ENCODE measurements at regions not wholly inside any gene's neighbourhood (a gene's known extent, or its start where the extent isn't known, plus 50 kb on each side); places are given as distances from the start of the nearest gene placed in this dataset.
"Not testable (repeated sequence)": the region's sequence is repeated elsewhere in the genome, so short reads cannot be mapped to it uniquely, and the experiment has no call there.

- Histone ChIP-seq H3K27me3 (ENCODE audit: control insufficient read depth in 3 of 3, insufficient read depth in 3 of 3, low read length in 2 of 3) (no peaks in the 10 kb centered on the region), H3K27ac (ENCODE audit: low read depth in 1 of 2, low read length in 1 of 2) (no peak overlapping the region), H3K36me3 (ENCODE audit: control insufficient read depth in 4 of 4, insufficient read depth in 4 of 4, low read length in 4 of 4) (no peaks in the 10 kb centered on the region), H3K9me3 (ENCODE audit: control insufficient read depth in 4 of 4, insufficient read depth in 3 of 4, low read length in 3 of 4) (no peaks in the 10 kb centered on the region), H3K9ac (ENCODE audit: insufficient read depth in 1 of 2, low read length in 2 of 2) (no peak overlapping the region), H3K4me1 (ENCODE audit: control insufficient read depth in 5 of 5, insufficient read depth in 5 of 5, low read length in 5 of 5) (no peaks in the 10 kb centered on the region), H3K4me3 (no peak overlapping the region)
- DNase-seq (no peak), ATAC-seq (ENCODE audit: insufficient read depth, low FRiP score) (no peak)
- no peak for TF ChIP-seq CTCF (IDR thresholded peaks at IDR 0.05; ENCODE audit: control extremely low read depth, extremely low read depth)
- 93% methylated on average over 10 of the region's 10 CpGs for WGBS, 2 donors
These were observed 837.4 kb upstream of the NDST4 start for GRCh38 chr4:115950806-115951205.

- not testable (repeated sequence) for ATAC-seq (ENCODE audit: insufficient read depth, low FRiP score); H3K4me3 ChIP-seq
These were observed 836.7 kb upstream of the NDST4 start for GRCh38 chr4:115949974-115950743.

GRCh38 chr4:115945026-115945425 lies 831.6 kb upstream of the NDST4 start:
- DNase-seq (no peak), ATAC-seq (ENCODE audit: insufficient read depth, low FRiP score) (no peak)
- Histone ChIP-seq H3K4me3 (no peak overlapping the region), H3K27ac (ENCODE audit: low read depth in 1 of 2, low read length in 1 of 2) (no peak overlapping the region), H3K36me3 (ENCODE audit: control insufficient read depth in 4 of 4, insufficient read depth in 4 of 4, low read length in 4 of 4) (no peaks in the 10 kb centered on the region), H3K9ac (ENCODE audit: insufficient read depth in 1 of 2, low read length in 2 of 2) (no peak overlapping the region), H3K9me3 (ENCODE audit: control insufficient read depth in 4 of 4, insufficient read depth in 3 of 4, low read length in 3 of 4) (no peaks in the 10 kb centered on the region), H3K27me3 (ENCODE audit: control insufficient read depth in 3 of 3, insufficient read depth in 3 of 3, low read length in 2 of 3) (no peaks in the 10 kb centered on the region), H3K4me1 (ENCODE audit: control insufficient read depth in 5 of 5, insufficient read depth in 5 of 5, low read length in 5 of 5) (no peaks in the 10 kb centered on the region)
- WGBS, 2 donors: 74 to 86% methylated on average over 3 of the region's 3 CpGs
- TF ChIP-seq CTCF (IDR thresholded peaks at IDR 0.05; ENCODE audit: control extremely low read depth, extremely low read depth): no peak

More at GRCh38 chr4:115949974-115950743, 836.7 kb upstream of the NDST4 start:
- not testable (repeated sequence) for H3K9me3 ChIP-seq (ENCODE audit: control insufficient read depth in 4 of 4, insufficient read depth in 3 of 4, low read length in 3 of 4); H3K9ac ChIP-seq (ENCODE audit: insufficient read depth in 1 of 2, low read length in 2 of 2); DNase-seq; H3K36me3 ChIP-seq (ENCODE audit: control insufficient read depth in 4 of 4, insufficient read depth in 4 of 4, low read length in 4 of 4); H3K4me1 ChIP-seq (ENCODE audit: control insufficient read depth in 5 of 5, insufficient read depth in 5 of 5, low read length in 5 of 5); H3K27me3 ChIP-seq (ENCODE audit: control insufficient read depth in 3 of 3, insufficient read depth in 3 of 3, low read length in 2 of 3); H3K27ac ChIP-seq (ENCODE audit: low read depth in 1 of 2, low read length in 1 of 2)
- WGBS, 2 donors: 90 to 91% methylated on average over 3 of the region's 3 CpGs

- Histone ChIP-seq H3K9me3 (ENCODE audit: control insufficient read depth in 4 of 4, insufficient read depth in 3 of 4, low read length in 3 of 4) (no peaks in the 10 kb centered on the region), H3K4me3 (no peak overlapping the region), H3K9ac (ENCODE audit: insufficient read depth in 1 of 2, low read length in 2 of 2) (no peak overlapping the region), H3K27ac (ENCODE audit: low read depth in 1 of 2, low read length in 1 of 2) (no peak overlapping the region), H3K27me3 (ENCODE audit: control insufficient read depth in 3 of 3, insufficient read depth in 3 of 3, low read length in 2 of 3) (no peaks in the 10 kb centered on the region), H3K4me1 (ENCODE audit: control insufficient read depth in 5 of 5, insufficient read depth in 5 of 5, low read length in 5 of 5) (no peaks in the 10 kb centered on the region), H3K36me3 (ENCODE audit: control insufficient read depth in 4 of 4, insufficient read depth in 4 of 4, low read length in 4 of 4) (no peaks in the 10 kb centered on the region)
- no peak for ATAC-seq (ENCODE audit: insufficient read depth, low FRiP score)
- WGBS, 2 donors: 90 to 93% methylated on average over 5 of the region's 5 CpGs
- TF ChIP-seq CTCF (IDR thresholded peaks at IDR 0.05; ENCODE audit: control extremely low read depth, extremely low read depth): no peak
- no peak for DNase-seq
These were observed 830.9 kb upstream of the NDST4 start for GRCh38 chr4:115944146-115944905.

All from lung (tissue), 11 donors.